ENCODE measurements at regions not wholly inside any gene's neighbourhood (a gene's known extent, or its start where the extent isn't known, plus 50 kb on each side); places are given as distances from the start of the nearest gene placed in this dataset.

DNA sequence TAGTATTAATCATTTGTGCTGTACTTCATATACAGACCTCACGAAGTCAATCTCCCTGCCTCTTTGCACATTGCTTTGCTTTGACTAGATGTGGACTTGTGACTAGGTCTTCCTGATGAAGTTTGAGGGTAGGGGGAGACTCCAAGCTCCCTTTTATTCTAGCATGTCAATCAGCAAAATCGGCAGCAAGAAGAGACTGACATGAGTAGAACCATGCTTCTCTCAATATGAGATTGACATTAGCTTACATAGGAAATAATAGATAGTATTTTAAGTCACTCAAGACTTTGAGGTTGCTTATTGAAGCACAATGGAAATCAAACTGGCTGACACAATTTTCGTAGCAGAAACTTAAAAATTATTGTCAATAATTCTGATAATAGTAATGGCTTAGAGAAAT, 866.4 kb upstream of the ADAMTS5 start:
- no peak for DNase-seq

- DNase-seq, result no peak
Measured at GRCh38 chr21:27831816-27832569, 865.1 kb upstream of the ADAMTS5 start.

DNA sequence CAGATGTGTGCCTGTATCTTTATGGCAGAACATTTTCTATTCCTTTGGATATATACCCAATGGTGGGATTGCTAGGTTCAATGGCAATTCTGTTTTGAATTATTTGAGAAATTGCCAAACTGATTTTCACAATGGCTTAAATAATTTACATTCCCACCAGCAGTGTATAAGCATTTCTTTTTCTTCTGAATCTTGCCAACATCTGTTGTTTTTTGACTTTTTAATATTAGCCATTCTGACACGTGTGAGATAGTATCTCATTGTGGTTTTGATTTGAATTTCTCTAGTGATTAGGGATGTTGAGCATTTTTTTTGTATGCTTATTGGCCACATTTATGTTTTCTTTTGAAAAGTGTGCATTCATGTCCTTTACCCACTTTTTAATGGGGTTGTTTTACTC, 864.3 kb upstream of the ADAMTS5 start:
- DNase-seq, result no peak

DNA sequence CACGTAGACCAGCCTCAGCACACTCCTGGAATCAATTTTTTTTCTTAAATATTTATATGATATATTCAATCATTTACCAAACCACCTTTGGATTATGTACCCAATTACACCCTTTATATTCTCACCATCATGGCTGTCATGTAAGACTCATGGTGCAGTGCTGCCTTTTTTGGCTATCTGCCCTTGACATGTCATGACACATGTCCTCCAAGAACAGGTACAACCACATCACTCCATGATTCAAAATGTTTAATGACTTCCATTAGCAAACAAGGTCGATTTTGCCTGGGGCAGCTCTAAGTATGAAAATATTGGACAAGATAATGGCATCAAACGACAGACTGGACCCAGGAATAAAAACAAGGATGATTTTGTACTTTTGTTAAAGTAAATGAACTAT, 861.1 kb upstream of the ADAMTS5 start:
- DNase-seq, result no peak

DNA sequence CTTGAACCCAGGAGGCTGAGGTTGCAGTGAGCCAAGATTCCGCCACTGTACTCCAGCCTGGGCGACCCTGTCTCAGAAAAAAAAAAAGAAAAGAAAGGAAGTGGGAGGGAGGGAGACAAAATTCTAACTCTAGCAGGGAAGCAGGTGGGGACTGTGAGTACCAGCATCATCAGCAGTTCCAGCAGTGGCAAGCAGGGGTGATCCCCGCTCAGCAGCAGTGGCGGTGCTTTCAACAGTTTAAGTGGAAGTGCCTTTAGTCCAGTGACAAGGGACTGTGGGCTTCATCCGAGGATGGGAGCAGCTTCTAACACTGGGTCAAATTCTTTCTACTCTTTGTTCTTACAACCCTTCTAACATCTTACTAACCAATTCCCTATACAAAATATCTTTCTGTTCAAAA, 858.1 kb upstream of the ADAMTS5 start:
- DNase-seq, result no peak

DNA sequence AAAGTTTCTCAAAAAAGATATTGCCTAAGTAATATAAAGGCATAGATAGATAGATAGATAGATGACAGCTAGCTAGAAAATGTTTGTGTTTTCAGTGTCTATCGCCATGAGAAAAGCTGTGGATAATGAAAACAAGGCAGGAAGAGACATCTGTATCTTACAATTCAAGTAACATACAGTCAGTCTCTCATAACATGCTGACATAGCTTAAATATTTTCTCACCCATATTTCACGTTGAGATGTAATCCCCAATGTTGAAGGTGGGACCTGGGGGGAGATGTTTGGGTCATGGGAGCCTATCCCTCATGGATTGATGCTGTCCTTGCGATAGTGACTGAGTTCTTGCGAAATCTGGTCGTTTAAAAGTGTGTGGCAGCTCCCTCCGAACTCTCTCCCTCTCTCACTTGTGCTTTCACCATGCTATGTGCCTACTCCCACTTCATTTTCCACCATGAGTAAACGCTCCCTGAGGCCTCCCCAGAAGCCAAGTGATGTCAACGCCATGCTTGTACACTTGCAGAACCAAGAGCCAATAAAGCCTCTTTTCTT, 856.8 kb upstream of the ADAMTS5 start:
- DNase-seq, result no peak

- no peak for DNase-seq
Measured at GRCh38 chr21:27820342-27820741, 853.5 kb upstream of the ADAMTS5 start.

DNA sequence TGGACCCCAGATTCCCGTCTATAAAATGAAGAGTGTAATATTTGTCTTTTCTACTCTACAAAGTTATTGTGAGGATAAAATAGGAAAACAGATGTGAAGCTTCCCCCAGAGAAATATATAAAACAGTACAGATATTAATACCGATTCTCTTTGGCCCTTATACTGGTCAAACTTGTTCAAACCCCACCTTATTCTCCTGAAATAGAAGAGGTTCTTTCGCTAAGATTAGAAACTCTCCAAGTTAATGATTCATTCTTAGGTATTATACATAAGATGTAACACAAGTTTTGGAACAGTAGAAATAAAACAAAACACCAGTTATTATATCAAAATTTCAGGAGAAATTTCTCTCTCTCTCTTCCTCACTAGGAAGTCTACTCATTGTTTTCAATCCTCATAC, 852.4 kb upstream of the ADAMTS5 start:
- no peak for DNase-seq

DNA sequence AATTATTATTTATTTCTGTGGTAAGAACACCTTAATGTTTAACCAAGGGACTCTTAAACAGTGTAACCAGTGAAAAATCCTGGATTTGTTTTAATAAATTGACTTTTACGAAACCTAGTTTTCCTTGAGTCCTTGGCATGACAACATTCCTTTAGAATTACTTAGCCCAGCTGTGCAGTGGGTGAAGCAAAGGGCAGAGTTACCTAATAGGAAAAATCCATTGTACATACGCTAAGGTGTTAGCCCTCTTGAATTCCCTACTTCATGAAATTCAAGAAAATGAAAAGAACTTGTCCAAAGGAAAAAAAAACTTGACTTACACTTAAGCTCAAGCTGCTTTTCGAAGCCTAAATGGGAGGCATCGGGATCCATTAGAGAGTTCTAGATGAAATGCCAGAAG, 852.0 kb upstream of the ADAMTS5 start:
- DNase-seq, result no peak

DNA sequence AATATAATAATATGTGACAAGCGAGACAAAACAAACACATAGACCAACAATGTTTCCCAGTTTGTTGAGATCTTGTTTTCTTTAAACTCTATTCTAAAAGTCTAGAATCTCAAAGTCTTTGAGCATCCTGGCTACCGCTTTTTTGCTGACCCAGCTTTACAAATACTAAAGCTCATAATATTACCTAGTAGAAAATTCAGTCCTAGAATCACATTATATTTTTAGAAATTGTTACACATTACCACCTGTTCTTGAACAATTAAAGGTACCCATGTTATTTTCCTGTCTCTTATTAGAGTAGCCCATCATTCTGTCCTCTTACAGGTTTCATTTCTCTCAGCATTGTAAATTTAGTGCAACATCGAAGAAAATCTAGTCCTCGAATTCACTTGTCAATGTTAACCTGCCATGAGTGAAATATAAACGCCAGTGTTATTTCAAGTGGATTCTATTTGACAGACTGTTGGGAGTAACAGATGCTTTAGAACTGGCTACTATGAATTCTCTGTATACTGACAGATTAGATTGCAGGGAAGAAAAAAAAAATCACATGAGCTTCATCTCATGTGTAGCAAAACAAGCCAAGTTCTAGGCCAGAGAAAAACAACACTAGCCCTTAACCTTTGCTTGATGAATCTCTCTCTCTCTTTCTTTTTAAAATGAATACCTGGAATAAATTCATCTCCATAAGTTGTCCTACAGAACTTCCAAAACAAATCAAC, 851.2 kb upstream of the ADAMTS5 start:
- DNase-seq, result no peak

DNA sequence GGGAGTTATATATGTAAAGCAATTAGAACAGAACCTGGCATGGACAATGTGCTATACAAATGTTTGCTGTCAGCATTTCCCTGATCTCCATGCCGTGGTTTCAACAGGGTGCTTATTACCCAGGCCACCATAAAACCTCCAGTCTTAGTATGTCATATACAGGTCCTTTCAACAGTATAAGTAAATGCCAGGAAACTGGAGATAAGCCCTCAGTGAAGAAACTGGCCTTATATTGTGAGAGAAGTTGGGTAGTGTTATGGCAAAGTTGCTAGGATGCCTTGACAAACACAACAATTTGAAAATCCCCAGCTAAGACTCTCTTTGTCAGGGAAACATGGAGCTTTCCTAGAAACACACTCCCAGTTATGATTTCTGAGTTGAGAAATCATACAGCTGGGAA, 850.2 kb upstream of the ADAMTS5 start:
- no peak for DNase-seq

- DNase-seq, result no peak
Measured at GRCh38 chr21:27816301-27816700, 849.4 kb upstream of the ADAMTS5 start.

GRCh38 chr21:27814226-27814625, 847.3 kb upstream of the ADAMTS5 start:
- no peak for DNase-seq

- no peak for DNase-seq
Measured at GRCh38 chr21:27813750-27814149, 846.9 kb upstream of the ADAMTS5 start.

DNA sequence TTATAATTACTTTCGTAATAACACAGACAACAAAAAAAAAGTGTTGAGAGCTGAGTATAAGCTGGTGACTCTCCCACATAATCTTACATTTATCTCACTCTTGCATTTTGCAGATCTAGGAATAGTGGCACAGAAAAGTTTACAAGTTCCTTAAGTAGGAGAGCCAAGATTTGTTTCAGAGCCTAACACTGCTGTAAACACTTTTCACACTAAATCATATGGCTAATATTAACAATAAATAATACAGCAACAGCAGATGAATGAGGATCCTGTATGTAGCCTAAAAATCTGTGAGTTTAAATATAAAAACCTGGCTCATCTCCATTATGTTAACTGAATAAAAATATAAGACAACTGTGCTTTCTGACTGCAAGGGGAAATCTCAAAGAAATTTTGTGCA, 846.5 kb upstream of the ADAMTS5 start:
- DNase-seq, result no peak

GRCh38 chr21:27812279-27812678, 845.4 kb upstream of the ADAMTS5 start:
- DNase-seq, result no peak

GRCh38 chr21:27808923-27809322, 842.0 kb upstream of the ADAMTS5 start:
- DNase-seq, result no peak

- no peak for DNase-seq
Measured at GRCh38 chr21:27807596-27807995, 840.7 kb upstream of the ADAMTS5 start.

- DNase-seq, result no peak
Measured at GRCh38 chr21:27806281-27806680, 839.4 kb upstream of the ADAMTS5 start.

GRCh38 chr21:27805696-27806095, 838.8 kb upstream of the ADAMTS5 start:
- no peak for DNase-seq

DNA sequence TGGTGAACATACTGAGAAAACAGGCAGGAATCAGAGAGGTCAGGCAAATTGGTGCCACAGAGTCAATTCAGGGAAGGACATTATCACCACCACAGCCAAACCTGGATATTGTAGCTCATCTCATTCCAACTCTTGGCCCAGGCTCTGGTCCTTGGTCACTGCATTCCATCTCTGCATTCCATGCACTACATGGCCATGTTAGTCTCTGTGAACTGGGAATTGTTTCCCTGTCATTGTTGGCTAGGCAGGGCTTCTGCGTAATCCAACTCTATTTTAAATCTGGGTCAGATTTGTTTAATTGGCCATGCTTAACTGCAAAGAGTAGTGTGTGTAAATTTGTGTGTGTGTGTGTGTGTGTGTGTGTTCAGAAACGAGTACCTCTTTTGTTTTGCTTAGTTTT, 837.6 kb upstream of the ADAMTS5 start:
- DNase-seq, result no peak

DNA sequence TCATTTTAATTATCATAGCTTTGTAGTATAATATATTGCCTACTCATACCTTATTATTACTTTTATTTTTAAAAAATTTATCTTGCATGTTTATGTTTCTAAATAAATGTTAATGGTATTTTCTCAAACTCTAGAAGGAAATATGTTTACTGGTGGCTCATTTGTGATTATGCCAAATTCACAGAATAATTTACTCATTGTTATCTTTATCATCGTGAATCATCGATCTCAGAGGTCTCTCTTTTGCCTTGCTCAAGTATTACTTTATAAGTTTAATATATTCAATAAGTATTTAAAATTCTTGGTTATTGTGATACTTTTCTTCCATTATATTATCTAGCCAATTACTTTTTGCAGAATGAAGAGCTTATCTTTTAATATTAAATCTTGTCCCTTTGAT, 836.7 kb upstream of the ADAMTS5 start:
- DNase-seq, result no peak

- DNase-seq, result no peak
Measured at GRCh38 chr21:27802816-27803475, 836.1 kb upstream of the ADAMTS5 start.

- DNase-seq, result no peak
Measured at GRCh38 chr21:27799861-27800260, 833.0 kb upstream of the ADAMTS5 start.

Measured in amniotic stem cell (primary cell).